ENCODE measurements at regions not wholly inside any gene's neighbourhood (a gene's known extent, or its start where the extent isn't known, plus 50 kb on each side); places are given as distances from the start of the nearest gene placed in this dataset.

DNA sequence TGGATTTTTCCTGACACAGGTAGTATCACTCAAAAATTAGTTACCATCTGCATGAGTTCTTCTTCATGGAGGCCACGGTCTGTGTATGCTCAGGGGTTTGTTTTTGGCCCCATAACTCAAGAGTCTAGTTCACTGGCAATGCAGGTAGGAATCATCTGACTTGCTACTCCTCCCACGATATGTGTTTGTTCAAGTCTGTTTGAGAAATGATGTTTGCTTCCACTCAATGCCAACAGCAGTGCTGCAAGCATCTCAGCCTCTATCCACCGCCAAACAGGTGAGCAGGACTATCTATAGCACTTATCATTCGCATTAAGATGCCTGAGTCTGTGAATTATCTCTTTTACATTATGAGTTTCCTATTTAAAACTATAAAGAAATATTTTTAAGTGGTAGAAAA, 264.8 kb upstream of the PTGER4 start:
- POLR2A ChIA-PET = no interaction called here
- no peak for DNase-seq (ENCODE audit: extremely low spot score)
- TF ChIP-seq TARDBP (IDR thresholded peaks at IDR 0.05) (no peak), ARNT (IDR thresholded peaks at IDR 0.05) (no peak), FOXA1 (IDR thresholded peaks at IDR 0.05) (no peak), ZNF384 (IDR thresholded peaks at IDR 0.05) (no peak), FOXM1 (IDR thresholded peaks at IDR 0.05; ENCODE audit: borderline replicate concordance) (no peak), SUZ12 (IDR thresholded peaks at IDR 0.05) (no peak), CTBP1 (IDR thresholded peaks at IDR 0.05; ENCODE audit: borderline replicate concordance) (no peak), HDGF (IDR thresholded peaks at IDR 0.05; ENCODE audit: borderline replicate concordance) (no peak), LEF1 (IDR thresholded peaks at IDR 0.05; ENCODE audit: borderline replicate concordance) (no peak), FOXK2 (IDR thresholded peaks at IDR 0.05) (no peak), NFRKB (IDR thresholded peaks at IDR 0.05) (no peak), SP1 (IDR thresholded peaks at IDR 0.05) (no peak), BHLHE40 (IDR thresholded peaks at IDR 0.05; ENCODE audit: borderline replicate concordance) (no peak)
- TF ChIP-seq, protein P1, sequence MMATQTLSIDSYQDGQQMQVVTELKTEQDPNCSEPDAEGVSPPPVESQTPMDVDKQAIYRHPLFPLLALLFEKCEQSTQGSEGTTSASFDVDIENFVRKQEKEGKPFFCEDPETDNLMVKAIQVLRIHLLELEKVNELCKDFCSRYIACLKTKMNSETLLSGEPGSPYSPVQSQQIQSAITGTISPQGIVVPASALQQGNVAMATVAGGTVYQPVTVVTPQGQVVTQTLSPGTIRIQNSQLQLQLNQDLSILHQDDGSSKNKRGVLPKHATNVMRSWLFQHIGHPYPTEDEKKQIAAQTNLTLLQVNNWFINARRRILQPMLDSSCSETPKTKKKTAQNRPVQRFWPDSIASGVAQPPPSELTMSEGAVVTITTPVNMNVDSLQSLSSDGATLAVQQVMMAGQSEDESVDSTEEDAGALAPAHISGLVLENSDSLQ (IDR thresholded peaks at IDR 0.05) = no peak

DNA sequence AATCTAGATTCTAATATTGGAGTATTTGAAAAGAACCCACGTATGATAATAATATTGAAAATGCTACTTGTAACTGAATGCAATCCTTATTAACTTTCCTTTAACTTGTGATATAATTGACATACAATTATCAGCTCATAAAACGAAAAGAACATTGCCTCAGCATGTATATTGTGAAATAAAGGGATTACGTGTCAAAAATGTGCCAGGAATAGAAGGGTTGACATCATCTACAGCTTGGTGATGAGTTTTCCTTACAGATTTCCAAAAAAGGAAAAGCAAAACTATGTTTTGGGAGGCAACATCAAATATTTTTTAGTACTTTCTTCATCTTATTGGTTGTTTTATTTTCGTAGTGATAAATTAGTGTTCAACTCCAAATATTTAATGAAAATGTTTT, 266.0 kb upstream of the PTGER4 start:
- CTCF ChIA-PET = no interaction called here

More for the DNA sequence above, 264.8 kb upstream of the PTGER4 start:
- CTCF ChIA-PET = no interaction called here

DNA sequence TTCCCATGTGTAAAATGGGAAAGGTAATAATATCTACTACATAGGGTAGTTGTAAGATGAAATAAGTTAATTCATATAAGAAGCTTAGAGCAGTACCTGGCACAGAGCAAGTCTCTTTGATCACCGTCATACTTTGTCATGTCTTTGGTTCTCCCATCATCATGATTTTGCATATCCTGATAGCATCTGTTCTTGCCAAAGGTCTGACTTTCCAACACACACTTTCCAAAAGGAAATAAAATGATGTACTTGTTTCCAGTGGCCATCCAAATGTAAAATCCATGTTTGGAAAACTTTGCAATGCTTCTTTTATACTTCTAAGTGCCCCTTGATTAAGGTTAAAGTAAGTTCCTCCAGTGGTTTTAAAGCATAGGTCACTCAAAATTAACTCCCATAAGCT, 266.9 kb upstream of the PTGER4 start:
- CTCF ChIA-PET = no interaction called here
- no peak for DNase-seq (ENCODE audit: extremely low spot score)
- POLR2A ChIA-PET = no interaction called here
- no peak for TF ChIP-seq SUZ12 (IDR thresholded peaks at IDR 0.05)

More for the DNA sequence above, 266.0 kb upstream of the PTGER4 start:
- DNase-seq (ENCODE audit: extremely low spot score) = no peak
- TF ChIP-seq ARNT (IDR thresholded peaks at IDR 0.05) = no peak
- TF ChIP-seq FOXK2 (IDR thresholded peaks at IDR 0.05) = no peak
- TF ChIP-seq L3MBTL2 (conservative IDR thresholded peaks at IDR 0.05) = no peak
- TF ChIP-seq NFRKB (IDR thresholded peaks at IDR 0.05) = no peak
- no peak for TF ChIP-seq CTBP1 (IDR thresholded peaks at IDR 0.05; ENCODE audit: borderline replicate concordance)
- no peak for TF ChIP-seq SP1 (IDR thresholded peaks at IDR 0.05)
- TF ChIP-seq SUZ12 (IDR thresholded peaks at IDR 0.05) = no peak
- POLR2A ChIA-PET = no interaction called here

DNA sequence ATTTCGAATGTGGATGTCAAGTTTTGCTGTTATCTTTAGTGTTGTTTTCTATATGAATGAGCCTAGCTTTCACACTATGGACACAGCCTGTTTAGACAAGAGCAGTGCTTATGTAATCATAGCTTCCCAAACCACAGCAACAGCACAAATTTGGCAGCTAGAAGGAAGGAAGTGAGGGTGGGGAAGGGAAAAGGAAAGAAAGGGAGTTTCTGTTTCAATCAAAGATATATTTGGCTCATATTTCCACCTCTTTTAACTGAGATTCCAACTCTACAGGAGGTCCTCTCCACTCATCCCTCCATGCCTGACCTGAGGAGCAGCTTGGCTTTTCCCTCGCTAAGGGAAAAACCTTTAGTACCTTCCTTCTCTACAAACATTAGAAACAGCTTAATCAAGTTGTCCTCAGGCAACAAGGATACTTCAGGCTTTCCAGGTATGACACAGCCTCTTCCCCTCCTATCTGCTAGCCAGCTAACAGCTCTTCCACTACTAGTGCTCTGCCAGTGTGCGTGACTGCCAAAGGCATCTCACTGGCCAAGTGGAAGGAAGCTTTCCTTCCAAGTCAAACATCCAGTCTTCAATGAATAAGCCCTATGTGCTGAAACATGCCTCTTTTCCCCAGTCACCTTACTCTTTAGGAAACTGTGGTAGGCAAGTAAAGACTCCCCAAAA, 268.6 kb upstream of the PTGER4 start:
- TF ChIP-seq SP1 (IDR thresholded peaks at IDR 0.05) = no peak
- TF ChIP-seq L3MBTL2 (conservative IDR thresholded peaks at IDR 0.05) = no peak
- TF ChIP-seq FOXA1 (IDR thresholded peaks at IDR 0.05) = no peak
- no peak for TF ChIP-seq ZNF384 (IDR thresholded peaks at IDR 0.05)
- no peak for TF ChIP-seq HDGF (IDR thresholded peaks at IDR 0.05; ENCODE audit: borderline replicate concordance)
- TF ChIP-seq ARNT (IDR thresholded peaks at IDR 0.05) = no peak
- no peak for TF ChIP-seq ELF4 (IDR thresholded peaks at IDR 0.05)
- no peak for TF ChIP-seq LEF1 (IDR thresholded peaks at IDR 0.05; ENCODE audit: borderline replicate concordance)
- TF ChIP-seq NFRKB (IDR thresholded peaks at IDR 0.05) = no peak
- TF ChIP-seq SUZ12 (IDR thresholded peaks at IDR 0.05) = no peak
- TF ChIP-seq, protein P1 (IDR thresholded peaks at IDR 0.05) = no peak
- TF ChIP-seq TARDBP (IDR thresholded peaks at IDR 0.05) = no peak
- TF ChIP-seq FOXK2 (IDR thresholded peaks at IDR 0.05) = no peak
- TF ChIP-seq CTBP1 (IDR thresholded peaks at IDR 0.05; ENCODE audit: borderline replicate concordance) = no peak
- no peak for TF ChIP-seq BHLHE40 (IDR thresholded peaks at IDR 0.05; ENCODE audit: borderline replicate concordance)
- no peak for TF ChIP-seq FOXM1 (IDR thresholded peaks at IDR 0.05; ENCODE audit: borderline replicate concordance)
- no peak for DNase-seq (ENCODE audit: extremely low spot score)
- ChIA-PET CTCF (interaction anchor here (0.6 kb wide), 1 partner anchor 207 kb away, joined by 4 read pairs; no protein-coding TSS in a partner anchor), POLR2A (no interaction called here)

DNA sequence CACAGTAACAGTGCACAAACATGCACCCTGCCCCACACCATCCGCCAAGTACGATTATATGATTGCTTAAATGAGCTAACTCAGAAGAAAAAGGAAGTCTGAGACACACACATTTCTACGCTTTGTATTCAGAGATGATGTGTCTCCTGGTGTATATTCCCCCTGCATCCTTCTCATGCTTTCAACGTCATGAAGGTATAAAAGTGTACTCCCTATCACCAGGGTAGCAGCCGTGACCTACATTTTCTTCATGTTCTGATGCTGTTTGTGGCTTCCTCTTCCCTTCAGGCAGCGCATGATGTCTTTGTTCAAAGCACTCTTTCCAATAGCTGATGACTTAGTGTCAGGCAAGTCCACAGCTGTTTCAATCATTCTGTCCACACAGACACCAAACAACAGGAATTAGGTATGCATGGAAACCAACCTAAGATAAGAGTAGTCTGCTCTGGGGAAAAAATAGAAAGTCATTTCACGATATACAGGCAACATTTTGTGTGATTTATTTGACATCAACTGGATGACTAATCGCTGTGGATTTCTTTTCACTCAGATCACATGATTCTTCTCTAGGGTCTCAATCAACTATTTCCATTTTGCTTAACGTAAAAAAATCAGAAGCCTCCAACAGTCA, 269.4 kb upstream of the PTGER4 start:
- no peak for DNase-seq (ENCODE audit: extremely low spot score)

More for the DNA sequence above, 269.4 kb upstream of the PTGER4 start:
- POLR2A ChIA-PET = no interaction called here
- TF ChIP-seq ARNT (IDR thresholded peaks at IDR 0.05) = no peak
- TF ChIP-seq SP1 (IDR thresholded peaks at IDR 0.05) = no peak
- TF ChIP-seq, protein P1 (IDR thresholded peaks at IDR 0.05) = no peak
- no peak for TF ChIP-seq FOXA1 (IDR thresholded peaks at IDR 0.05)
- TF ChIP-seq BHLHE40 (IDR thresholded peaks at IDR 0.05; ENCODE audit: borderline replicate concordance) = no peak
- no peak for TF ChIP-seq HDGF (IDR thresholded peaks at IDR 0.05; ENCODE audit: borderline replicate concordance)
- no peak for TF ChIP-seq CTBP1 (IDR thresholded peaks at IDR 0.05; ENCODE audit: borderline replicate concordance)
- no peak for TF ChIP-seq LEF1 (IDR thresholded peaks at IDR 0.05; ENCODE audit: borderline replicate concordance)
- no peak for TF ChIP-seq ELF4 (IDR thresholded peaks at IDR 0.05)
- TF ChIP-seq SUZ12 (IDR thresholded peaks at IDR 0.05) = no peak
- no peak for TF ChIP-seq L3MBTL2 (conservative IDR thresholded peaks at IDR 0.05)
- no peak for TF ChIP-seq FOXK2 (IDR thresholded peaks at IDR 0.05)
- TF ChIP-seq NFRKB (IDR thresholded peaks at IDR 0.05) = no peak
- TF ChIP-seq ZNF384 (IDR thresholded peaks at IDR 0.05) = no peak
- TF ChIP-seq FOXM1 (IDR thresholded peaks at IDR 0.05; ENCODE audit: borderline replicate concordance) = no peak
- CTCF ChIA-PET = interaction anchor here (0.8 to 1.1 kb wide), 2 partner anchors 21 kb away, joined by 3 read pairs; no protein-coding TSS in a partner anchor
